COLO668 (cell line): ENCODE measurements at regions not wholly inside any gene's neighbourhood (a gene's known extent, or its start where the extent isn't known, plus 50 kb on each side); places are given as distances from the start of the nearest gene placed in this dataset.
"Not testable (repeated sequence)": the region's sequence is repeated elsewhere in the genome, so short reads cannot be mapped to it uniquely, and the experiment has no call there.

Experiments used
- DNase-seq: peaks from one replicate; lab custom pipeline; 2025; ENCODE audit not compliant: unreplicated experiment; lab: John Stamatoyannopoulos, UW

- no peak for DNase-seq
Measured at GRCh38 chr2:109049022-109049421, 60.0 kb upstream of the EDAR start.

GRCh38 chr2:109048163-109048562 is 59.1 kb upstream of the EDAR start:
- no peak for DNase-seq

GRCh38 chr2:109047569-109047968 is 58.5 kb upstream of the EDAR start:
- not testable (repeated sequence) for DNase-seq

- DNase-seq, result no peak
Measured at GRCh38 chr2:109046925-109047508, 58.0 kb upstream of the EDAR start.

GRCh38 chr2:109045505-109045904 is 56.5 kb upstream of the EDAR start:
- no peak for DNase-seq

GRCh38 chr2:109038992-109039391 is 50.0 kb upstream of the EDAR start:
- no peak for DNase-seq
